Neural cell (in vitro differentiated cells): ENCODE measurements at regions not wholly inside any gene's neighbourhood (a gene's known extent, or its start where the extent isn't known, plus 50 kb on each side); places are given as distances from the start of the nearest gene placed in this dataset.

Experiments
- H2AFZ ChIP-seq: fragments of 200-600, 300-800 bp; sonication (generic), shearing (Covaris generic); 2 replicates; pipeline ENCODE4 v1.6.0; 2014; ENCODE audit warnings: low read depth, mild to moderate bottlenecking, antibody characterized with exemption, low read length, moderate library complexity
- H3F3A ChIP-seq: fragments of 200-600 bp; shearing (Covaris generic); 2 replicates; pipeline ENCODE4 v1.6.1; 2016; ENCODE audit warnings: mild to moderate bottlenecking, moderate library complexity, mixed read lengths, antibody characterized with exemption, low read length; ENCODE audit not compliant: insufficient read depth, poor library complexity, severe bottlenecking
- H3K27ac ChIP-seq: fragments of 200-600, 300-800 bp; sonication (generic), shearing (Covaris generic); 2 replicates; pipeline ENCODE4 v1.5.1; 2014; ENCODE audit warnings: mild to moderate bottlenecking, low read length, moderate library complexity
- H3K27me3 ChIP-seq: fragments of 300-800, 200-600 bp; sonication (generic), shearing (Covaris generic); 2 replicates; pipeline ENCODE4 v1.6.0; 2014; ENCODE audit warnings: mild to moderate bottlenecking, low read depth, low read length, moderate library complexity; ENCODE audit not compliant: insufficient read depth
- H3K36me3 ChIP-seq: fragments of 300-800, 200-600 bp; sonication (generic), shearing (Covaris generic); 2 replicates; pipeline ENCODE4 v1.5.1; 2014; ENCODE audit warnings: mild to moderate bottlenecking, antibody characterized with exemption, low read length, moderate library complexity; ENCODE audit not compliant: insufficient read depth
- H3K4me2 ChIP-seq: fragments of 300-800, 200-600 bp; sonication (generic), shearing (Covaris generic); 2 replicates; pipeline ENCODE4 v1.6.0; 2014; ENCODE audit warnings: mild to moderate bottlenecking, low read length
- H3K4me3 ChIP-seq: fragments of 300-800, 200-600 bp; sonication (generic), shearing (Covaris generic); 2 replicates; pipeline ENCODE4 v1.5.1; 2014; ENCODE audit warnings: mild to moderate bottlenecking, low read length, moderate library complexity
- H3K79me2 ChIP-seq: fragments of 200-600 bp; shearing (Covaris generic); replicated peaks from 2 replicates; pipeline ENCODE4 v1.6.0; 2014; ENCODE audit warnings: mild to moderate bottlenecking, low read length, moderate library complexity; ENCODE audit not compliant: insufficient read depth
- H3K9ac ChIP-seq: fragments of 300-800, 200-600 bp; sonication (generic), shearing (Covaris generic); 2 replicates; pipeline ENCODE4 v1.6.1; 2016; ENCODE audit warnings: mild to moderate bottlenecking, low read length, mixed read lengths
- H3K9me2 ChIP-seq: fragments of 200-600 bp; shearing (Covaris generic); 2 replicates; pipeline ENCODE4 v1.6.1; 2016; ENCODE audit warnings: mild to moderate bottlenecking, low read length, mixed read lengths; ENCODE audit not compliant: insufficient read depth
- H3K9me3 ChIP-seq: fragments of 200-600, 300-800 bp; sonication (generic), shearing (Covaris generic); 2 replicates; pipeline ENCODE4 v1.6.1; 2016; ENCODE audit warnings: mild to moderate bottlenecking, mixed run types, low read length, moderate library complexity, mixed read lengths
- H4K20me1 ChIP-seq: fragments of 200-600 bp; shearing (Covaris generic); 2 replicates; pipeline ENCODE4 v1.6.1; 2016; ENCODE audit warnings: mild to moderate bottlenecking, mixed run types; ENCODE audit not compliant: insufficient read depth
- CTCF ChIP-seq: fragments of 450-650 bp; IDR thresholded peaks from 2 replicates; pipeline ENCODE4 v1.5.1; 2014; ENCODE audit warnings: antibody characterized with exemption, mild to moderate bottlenecking, moderate library complexity; ENCODE audit not compliant: poor library complexity, severe bottlenecking
- EP300 ChIP-seq: fragments of 450-650 bp; conservative IDR thresholded peaks from 2 replicates; pipeline ENCODE4 v1.6.1; 2014; ENCODE audit warnings: antibody characterized with exemption, mild to moderate bottlenecking, moderate library complexity; ENCODE audit not compliant: poor library complexity, severe bottlenecking
- EZH2 ChIP-seq: fragments of 200-600, 300-800 bp; shearing (Covaris generic), sonication (generic); IDR thresholded peaks from 2 replicates; pipeline ENCODE4 v1.6.1; 2014; ENCODE audit warnings: antibody characterized with exemption, low read length, borderline replicate concordance, mild to moderate bottlenecking; ENCODE audit not compliant: insufficient read depth, poor library complexity, severe bottlenecking
- MXI1 ChIP-seq: fragments of 450-650 bp; conservative IDR thresholded peaks from 2 replicates; pipeline ENCODE4 v1.6.1; 2014; ENCODE audit warnings: antibody characterized with exemption, mild to moderate bottlenecking; ENCODE audit not compliant: poor library complexity, severe bottlenecking
- POLR2AphosphoS5 ChIP-seq: IDR thresholded peaks from 2 replicates; pipeline ENCODE4 v1.6.1; 2012
- RAD21 ChIP-seq: fragments of 450-650 bp; conservative IDR thresholded peaks from 2 replicates; pipeline ENCODE4 v1.6.1; 2014; ENCODE audit warnings: antibody characterized with exemption, mild to moderate bottlenecking, moderate library complexity
- SMC3 ChIP-seq: fragments of 450-650 bp; conservative IDR thresholded peaks from 2 replicates; pipeline ENCODE4 v1.6.1; 2014; ENCODE audit warnings: antibody characterized with exemption, mild to moderate bottlenecking, moderate library complexity; ENCODE audit not compliant: poor library complexity
- TAF1 ChIP-seq: IDR thresholded peaks from 2 replicates; pipeline ENCODE4 v1.6.1; 2012; ENCODE audit warnings: low read depth
- TF ChIP-seq, protein P1 (sequence below): IDR thresholded peaks from 2 replicates; pipeline ENCODE4 v1.6.1; 2012; ENCODE audit warnings: borderline replicate concordance

DNA sequence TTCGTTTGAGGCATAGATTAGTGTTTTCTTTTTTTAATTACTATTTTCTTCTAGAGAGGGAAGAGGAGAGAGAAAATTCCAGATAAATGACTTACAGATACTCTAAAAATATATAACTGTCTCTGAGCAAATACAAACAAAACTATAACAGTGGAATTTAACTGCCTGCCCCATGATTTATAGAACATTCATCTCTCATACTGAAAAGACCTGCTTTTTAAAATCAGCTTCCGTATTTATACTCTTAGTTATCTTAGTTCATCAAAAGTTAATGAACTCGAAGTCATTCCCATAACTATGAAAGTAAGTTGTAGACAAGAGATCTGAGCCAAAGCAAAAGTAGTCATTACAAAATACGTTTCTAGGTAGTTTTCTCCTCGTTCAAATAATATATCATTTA, 123.8 kb upstream of the DMRT1 start:
- TF ChIP-seq EP300 (no peak), POLR2AphosphoS5 (no peak), EZH2 (no peak), SMC3 (no peak), RAD21 (no peak), CTCF (no peak), TAF1 (no peak), MXI1 (no peak)
- TF ChIP-seq, protein P1, sequence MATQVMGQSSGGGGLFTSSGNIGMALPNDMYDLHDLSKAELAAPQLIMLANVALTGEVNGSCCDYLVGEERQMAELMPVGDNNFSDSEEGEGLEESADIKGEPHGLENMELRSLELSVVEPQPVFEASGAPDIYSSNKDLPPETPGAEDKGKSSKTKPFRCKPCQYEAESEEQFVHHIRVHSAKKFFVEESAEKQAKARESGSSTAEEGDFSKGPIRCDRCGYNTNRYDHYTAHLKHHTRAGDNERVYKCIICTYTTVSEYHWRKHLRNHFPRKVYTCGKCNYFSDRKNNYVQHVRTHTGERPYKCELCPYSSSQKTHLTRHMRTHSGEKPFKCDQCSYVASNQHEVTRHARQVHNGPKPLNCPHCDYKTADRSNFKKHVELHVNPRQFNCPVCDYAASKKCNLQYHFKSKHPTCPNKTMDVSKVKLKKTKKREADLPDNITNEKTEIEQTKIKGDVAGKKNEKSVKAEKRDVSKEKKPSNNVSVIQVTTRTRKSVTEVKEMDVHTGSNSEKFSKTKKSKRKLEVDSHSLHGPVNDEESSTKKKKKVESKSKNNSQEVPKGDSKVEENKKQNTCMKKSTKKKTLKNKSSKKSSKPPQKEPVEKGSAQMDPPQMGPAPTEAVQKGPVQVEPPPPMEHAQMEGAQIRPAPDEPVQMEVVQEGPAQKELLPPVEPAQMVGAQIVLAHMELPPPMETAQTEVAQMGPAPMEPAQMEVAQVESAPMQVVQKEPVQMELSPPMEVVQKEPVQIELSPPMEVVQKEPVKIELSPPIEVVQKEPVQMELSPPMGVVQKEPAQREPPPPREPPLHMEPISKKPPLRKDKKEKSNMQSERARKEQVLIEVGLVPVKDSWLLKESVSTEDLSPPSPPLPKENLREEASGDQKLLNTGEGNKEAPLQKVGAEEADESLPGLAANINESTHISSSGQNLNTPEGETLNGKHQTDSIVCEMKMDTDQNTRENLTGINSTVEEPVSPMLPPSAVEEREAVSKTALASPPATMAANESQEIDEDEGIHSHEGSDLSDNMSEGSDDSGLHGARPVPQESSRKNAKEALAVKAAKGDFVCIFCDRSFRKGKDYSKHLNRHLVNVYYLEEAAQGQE: no peak
- Histone ChIP-seq H4K20me1 (no peaks in the 10 kb centered on the region), H2AFZ (no peak overlapping the region), H3K9ac (no peak overlapping the region), H3K79me2 (no peaks in the 10 kb centered on the region), H3K4me3 (no peak overlapping the region), H3F3A (no peaks in the 10 kb centered on the region), H3K27ac (no peak overlapping the region), H3K9me3 (no peaks in the 10 kb centered on the region), H3K9me2 (no peaks in the 10 kb centered on the region), H3K36me3 (no peaks in the 10 kb centered on the region), H3K27me3 (no peaks in the 10 kb centered on the region), H3K4me2 (no peak overlapping the region)

- no peak overlapping the region for H3K4me3 ChIP-seq
- no peak overlapping the region for H3K9ac ChIP-seq
- no peaks in the 10 kb centered on the region for H3F3A ChIP-seq
- TF ChIP-seq RAD21 (no peak), TAF1 (no peak), EZH2 (no peak), SMC3 (no peak), EP300 (no peak), CTCF (no peak), MXI1 (no peak), POLR2AphosphoS5 (no peak)
- TF ChIP-seq, protein P1: no peak
- no peaks in the 10 kb centered on the region for H3K27me3 ChIP-seq
- no peaks in the 10 kb centered on the region for H3K79me2 ChIP-seq
- H3K4me2 ChIP-seq: no peak overlapping the region
- no peaks in the 10 kb centered on the region for H3K9me3 ChIP-seq
- H3K27ac ChIP-seq: no peak overlapping the region
- no peaks in the 10 kb centered on the region for H3K36me3 ChIP-seq
- no peak overlapping the region for H2AFZ ChIP-seq
- H4K20me1 ChIP-seq: no peaks in the 10 kb centered on the region
- no peaks in the 10 kb centered on the region for H3K9me2 ChIP-seq
Measured at GRCh38 chr9:720239-720881, 121.1 kb upstream of the DMRT1 start.
